NCI-H1105 treated with DMSO at 0.1 percent for 48 hours (cell line): ENCODE measurements at regions not wholly inside any gene's neighbourhood (a gene's known extent, or its start where the extent isn't known, plus 50 kb on each side); places are given as distances from the start of the nearest gene placed in this dataset.

Experiments
- DNase-seq: peaks from one replicate; lab custom pipeline; 2025; lab: John Stamatoyannopoulos, UW

DNA sequence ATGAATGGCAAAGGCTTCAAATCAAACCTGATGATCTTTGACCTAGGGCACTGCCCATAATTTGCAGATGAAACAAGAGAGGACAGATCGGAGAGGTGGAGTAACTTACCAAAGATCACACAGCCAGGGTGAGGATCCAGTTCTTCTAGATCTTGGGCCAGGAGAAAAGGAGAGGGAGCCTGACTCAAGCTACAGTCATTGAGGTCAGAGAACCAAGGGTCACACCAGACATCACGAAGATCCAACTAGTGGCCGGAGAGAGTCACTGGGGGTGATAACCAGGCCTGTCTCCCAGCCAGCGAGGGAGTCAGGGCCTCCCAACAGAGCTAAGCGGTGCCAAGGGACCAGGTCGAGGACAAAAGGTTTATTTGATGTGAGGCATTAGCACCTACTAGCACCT lies 115.0 kb downstream of the RIPK4 start:
- no peak for DNase-seq

DNA sequence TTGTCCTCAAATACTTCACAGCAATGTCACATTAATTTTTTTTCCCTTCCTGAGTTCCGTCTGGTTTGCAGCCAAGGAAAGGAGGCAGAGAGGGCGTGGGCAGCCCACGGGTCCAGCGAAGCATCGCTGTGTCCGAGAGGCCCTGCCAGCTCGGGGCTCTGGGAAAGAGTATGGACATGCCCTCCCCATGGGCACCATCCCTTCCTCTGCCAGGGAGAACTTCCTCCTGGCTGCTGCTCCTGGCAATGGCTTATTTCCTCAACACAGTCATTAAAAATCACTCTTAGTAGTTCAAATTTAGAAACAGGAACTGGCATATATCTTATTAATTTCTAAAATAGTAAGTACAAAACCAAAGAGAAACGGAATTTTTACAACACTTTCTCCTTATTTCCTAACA lies 115.4 kb downstream of the RIPK4 start:
- no peak for DNase-seq

DNA sequence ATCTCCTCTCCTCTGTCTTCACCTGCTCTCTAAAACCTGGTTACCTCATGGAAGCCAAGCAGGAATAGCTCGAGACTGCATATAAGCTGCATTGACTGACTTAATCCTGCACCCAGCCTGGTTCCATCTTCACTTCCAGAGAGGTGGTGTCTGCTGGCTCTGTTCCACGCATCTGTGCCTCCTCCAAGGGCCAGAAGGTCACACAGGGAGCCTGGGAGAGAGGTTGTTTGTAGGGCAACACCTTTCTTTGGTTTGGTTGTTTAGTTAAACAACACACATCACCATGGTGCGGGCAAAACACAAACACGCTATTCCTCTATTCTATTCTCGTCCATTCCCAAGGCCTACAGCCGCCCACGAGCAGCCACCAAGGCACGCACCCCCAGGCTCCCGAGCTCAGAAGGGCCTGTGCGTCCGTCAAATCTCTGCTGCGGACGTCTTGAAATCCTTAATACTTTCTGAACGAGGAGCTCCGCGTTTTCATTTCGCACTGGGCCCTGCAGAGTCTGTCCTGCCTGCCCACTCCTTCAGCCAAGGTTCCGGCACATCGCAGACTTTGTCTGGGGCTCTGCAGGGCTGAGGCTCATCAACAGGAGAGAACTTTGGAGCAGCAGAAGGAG lies 116.2 kb downstream of the RIPK4 start:
- no peak for DNase-seq

DNA sequence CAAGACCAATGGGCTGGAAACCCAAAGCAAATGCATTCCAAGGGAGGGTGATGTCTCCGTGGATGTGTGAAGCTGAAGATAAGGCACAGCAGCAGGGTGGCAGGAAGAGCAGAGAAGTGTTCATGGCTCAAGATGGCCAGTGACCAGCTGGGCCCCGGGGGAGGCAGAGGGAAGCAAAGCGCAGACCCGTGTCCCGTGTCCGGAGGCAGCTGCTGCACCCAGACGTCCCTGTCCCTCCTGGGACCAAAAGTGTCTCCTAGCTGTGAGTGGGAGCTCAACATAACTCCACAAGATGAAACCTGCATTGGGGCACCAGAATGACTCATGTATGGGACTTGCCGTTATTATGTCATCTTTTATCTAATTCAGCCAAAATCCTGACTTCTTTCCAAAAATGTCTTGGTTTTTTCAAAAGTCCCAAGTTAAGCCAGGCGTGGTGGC lies 118.2 kb downstream of the RIPK4 start:
- DNase-seq, result no peak

DNA sequence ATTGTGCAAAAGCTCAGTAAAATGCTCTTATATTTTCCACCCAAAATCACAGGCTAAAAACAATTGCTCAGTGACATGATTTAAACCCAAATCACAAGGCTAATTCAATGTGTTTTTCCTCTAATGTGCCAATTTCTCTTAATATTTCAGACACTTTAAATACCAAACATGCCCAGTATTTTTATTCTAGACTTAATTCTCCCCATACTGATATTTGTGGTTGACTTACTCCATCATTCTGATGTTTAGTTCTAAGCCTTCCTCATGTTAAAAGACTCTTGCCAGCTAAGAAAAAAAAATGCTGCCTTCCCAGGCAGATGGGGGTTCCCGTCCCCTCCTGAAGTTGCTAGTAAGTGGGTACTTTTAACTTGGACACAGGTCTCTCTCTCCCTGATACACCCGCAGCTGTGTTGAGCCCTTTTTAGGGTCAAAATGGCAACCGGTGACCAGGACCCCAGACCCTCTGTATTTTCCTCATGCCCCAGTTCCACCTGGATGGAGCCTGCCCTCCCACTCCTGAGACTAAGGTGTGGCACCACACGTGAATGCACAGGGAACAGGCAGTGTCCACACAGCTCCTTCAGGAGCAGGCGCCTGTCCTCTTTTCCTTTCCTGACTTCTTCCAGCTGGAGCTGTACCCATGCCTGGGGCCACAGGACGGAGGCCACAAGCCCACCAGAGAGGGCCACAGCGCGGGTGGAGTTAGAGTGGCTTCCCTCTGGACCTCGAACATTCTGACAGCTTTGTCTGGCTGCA lies 118.9 kb downstream of the RIPK4 start:
- no peak for DNase-seq

DNA sequence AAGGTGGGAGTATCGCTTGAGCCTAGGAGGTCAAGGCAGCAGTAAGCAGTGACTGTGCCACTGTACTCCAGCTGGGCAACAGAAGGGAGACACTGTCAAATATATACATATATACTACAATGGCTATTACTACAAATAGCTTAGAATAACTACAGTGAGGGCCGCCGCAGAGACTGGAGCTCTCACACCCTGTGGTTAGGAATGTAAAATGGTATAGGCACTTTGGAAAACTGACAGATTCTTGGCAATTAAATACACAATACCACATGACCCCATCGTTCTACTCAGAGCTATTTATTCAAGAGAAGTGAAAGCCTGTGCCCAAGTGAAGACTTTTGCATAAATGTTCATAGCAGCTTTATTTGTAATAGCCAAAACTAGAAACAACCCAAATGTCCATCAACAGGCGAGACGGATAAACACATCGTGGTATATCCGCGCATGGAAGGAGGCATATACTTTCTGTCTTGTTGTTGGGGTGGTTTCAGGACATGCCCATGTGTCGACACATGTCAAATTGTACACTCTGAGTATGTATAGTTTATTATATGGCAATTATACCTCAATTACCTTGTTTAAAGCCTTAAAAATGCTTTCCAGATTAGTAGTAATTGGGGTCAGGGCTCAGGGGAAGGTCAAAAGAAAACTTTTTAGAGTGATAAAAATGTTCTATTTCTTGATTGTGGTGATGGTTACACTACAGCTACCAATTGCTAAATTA lies 123.4 kb downstream of the RIPK4 start:
- DNase-seq, result no peak

DNA sequence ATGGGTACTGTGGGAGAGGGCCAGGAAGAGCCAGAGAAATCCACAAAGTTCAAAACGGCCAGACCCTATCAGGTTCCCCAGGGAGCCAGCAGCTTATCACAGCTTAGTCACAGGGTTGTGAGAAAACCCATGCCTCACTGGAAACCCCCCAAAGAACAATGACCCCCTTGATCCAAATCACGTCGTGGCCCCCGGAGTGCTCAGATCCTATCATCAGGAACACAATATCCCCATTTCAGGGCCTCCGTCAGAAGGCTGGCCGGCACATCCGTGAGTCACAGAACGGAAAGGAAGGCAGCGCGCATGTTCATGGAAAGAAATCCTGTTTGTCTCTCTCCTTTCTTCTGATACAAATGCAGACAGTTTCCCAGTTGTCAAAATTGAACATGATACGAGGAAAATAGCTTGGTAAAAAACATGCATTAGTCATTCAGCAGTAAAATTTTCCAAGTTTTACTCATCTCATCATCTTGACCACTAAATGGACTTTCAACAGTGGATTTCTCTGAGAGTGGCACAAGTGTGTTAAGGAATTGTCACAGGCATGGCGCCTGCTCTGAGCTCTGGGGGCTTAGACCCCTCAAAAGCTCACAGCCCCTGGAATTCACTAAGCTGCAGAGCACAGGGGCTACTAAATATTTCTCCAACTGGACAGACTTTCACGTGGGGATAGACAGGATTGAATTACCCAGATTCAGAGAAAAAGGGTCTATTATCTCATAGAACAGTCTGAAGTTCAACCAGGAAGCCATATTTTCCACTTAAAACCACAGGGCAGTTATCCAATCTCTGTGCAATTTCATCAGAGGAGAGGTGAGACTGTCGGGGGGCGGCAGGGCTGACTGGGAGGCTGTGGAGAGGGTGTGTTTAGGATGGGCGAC lies 124.8 kb downstream of the RIPK4 start:
- DNase-seq, result no peak

DNA sequence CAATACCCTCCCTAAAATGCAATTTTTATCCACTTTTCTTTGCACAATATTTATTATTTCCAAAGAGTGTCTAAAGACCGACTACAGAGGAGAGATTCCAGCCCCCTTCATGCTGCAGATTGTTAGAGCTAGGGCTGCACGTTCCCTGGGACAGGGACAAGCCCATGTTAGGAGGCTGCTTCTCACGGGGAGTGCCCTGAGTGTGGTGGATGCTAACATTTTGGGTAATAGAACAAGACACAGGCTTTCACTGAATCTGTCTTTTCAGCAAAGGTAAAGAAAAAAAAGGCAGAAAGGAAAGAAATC lies 125.4 kb downstream of the RIPK4 start:
- no peak for DNase-seq

DNA sequence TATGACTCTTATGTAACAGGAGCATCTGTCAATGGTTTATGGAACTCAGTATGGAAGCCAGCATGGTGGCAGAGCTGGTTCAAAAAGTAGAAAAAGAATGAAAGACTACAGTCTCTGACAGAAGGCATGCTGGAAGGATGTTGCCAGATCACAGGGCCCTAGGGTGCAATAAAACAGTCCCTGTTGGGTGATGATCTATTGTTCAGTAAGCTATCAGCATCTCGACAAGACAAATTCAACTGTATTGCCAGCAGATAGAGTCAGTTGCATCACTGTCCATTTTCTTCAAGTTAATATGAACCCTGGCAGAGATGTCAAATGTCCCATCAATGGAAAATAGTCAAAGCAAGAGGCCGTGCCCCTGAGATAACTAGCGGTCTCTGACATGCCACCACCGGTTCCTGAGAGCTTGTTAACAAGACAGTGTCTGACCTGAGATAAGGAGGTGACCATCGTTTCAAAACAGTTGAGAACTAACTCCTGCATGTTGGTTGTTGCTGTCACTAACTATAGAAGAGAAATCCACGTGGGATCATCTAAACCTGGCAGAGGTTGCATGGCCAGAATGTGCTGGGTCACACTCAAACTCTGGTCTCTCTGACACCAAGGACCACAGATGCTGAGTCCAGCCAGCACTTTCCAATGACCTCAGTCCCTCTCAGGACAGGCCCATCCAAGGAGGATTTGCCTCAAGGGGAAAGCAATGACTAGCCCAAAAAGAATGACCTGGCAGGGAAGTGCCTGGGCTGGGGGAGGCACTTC lies 125.9 kb downstream of the RIPK4 start:
- no peak for DNase-seq

DNA sequence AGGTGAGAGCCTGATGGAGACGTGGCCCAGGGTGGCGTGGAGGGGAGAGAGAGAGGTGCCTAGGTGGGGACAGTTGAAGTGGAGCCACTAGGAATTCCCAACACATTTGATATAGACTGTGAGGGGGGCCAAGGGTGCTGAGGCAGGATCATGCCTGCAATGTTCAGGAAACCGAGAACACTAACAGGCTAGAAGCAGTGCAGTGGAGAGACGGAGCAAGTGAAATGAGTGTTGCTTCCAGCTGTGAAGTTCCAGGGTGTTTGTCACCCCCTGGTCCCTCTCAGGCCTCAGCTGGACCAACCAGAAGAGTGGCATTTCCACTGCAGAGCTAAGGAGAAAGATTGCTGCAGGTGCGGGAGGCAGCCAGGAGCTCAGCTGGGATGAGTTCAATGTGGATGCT lies 127.1 kb downstream of the RIPK4 start:
- no peak for DNase-seq

DNA sequence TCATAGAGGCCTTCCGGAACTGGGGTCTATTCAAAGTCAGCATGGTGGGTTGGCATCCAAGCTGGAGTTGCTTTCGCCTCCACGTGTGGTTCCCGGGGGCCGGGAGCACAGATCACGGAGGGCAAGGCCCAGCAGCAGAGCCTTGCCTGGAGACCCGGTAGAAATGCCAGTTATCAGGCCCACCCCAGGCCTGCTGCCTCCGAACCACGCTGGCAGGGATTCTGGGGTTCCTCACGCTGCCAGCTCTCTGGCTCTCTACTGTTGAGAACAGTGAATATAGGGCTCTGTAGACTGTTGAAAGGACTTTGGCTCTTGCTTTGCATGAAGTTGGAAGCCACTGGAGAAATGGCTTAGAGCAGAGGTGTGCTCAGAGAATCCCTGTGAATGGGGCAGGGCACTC lies 127.5 kb downstream of the RIPK4 start:
- DNase-seq, result no peak

DNA sequence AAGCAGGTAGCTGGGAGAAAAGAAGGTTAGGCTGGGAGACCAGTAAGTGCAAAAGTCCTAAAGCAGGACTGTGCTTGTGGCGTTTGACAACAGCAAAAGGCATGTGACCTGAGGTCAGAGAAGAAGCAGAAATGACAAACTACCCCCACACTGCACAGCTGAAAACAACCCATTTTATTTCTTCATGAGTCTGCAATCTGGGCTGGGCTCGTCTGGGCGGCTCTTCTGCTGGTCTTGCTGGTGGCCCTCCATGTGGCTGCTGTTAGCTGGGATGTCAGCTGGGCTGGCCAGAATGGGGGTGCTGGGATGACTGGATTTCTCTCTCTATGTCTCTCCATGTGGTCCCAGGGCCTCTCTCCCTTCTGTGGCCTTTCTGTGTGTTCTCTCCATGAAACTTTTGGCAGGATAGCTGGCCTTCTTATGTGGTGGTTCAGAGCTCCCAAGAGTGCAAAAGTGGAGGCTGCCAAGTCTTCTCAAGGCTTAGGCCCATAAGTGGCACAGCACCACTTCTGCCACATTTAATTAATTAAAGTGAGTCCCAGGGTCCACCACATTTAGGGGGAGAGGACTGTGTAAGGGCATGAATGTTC lies 128.6 kb downstream of the RIPK4 start:
- no peak for DNase-seq

DNA sequence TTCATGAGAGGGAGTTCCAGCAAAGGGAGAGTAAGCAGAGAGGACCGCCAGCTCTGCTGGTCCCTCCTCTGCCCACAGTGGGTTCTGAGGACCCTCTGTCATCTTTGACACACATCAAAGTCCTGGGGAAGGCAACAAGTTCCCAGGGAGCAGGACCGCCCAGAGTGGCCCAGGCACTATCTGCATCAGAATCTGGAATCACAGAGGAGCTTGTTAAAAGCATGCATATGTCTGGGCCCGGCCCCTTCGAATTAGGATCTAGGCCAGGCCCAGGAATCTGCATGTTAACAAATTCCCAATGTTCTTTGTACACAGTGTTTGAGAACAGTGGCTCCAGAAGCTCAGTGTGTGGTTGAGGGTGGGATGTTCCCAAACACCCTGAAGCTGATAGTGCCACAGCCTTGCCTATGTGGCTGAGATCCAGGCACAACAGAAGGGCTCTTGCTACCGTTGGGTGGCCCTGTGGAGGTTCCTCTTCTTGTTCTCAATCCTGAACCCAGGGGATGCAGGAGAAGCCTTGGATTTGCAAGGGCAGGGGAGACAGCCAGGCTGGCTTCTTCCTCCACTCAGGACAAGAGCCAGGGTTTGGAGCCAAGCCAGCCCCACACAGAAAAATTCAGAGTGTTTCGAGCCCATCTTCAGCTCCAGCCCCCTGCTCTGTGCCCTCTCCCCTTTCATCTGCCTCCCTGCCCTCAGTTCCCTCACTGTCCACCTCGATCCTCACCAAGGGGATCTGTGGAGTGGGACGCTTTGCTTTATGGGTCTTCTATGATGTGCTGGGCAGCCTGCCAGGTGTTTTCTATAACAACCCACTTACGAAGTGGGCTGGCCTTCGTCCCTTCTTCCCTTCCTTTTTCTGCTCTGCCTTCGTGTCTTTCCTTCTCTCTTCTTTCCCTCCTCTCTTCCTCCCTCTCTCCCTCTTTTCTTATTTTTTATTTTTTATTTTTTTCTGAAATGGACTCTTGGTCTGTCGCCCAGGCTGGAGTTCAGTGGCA lies 129.0 kb upstream of the TMPRSS2 start:
- DNase-seq, result peak; percentile 70

DNA sequence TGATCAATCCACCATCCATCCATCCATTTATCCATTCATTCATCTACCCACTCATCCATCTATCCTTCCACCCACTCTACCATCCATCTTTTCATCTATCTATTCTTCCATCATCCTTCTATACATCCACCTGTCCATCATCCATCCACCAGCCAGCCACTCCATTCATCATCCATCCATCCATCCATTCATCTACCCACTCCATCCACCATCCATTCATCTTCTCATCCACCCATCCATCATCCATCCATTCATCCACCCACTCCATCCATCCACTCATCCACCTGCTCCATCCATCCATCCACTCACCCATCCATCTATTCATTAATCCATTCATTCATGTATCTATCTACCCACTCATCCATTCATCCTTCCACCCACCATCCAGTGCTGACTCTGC lies 127.9 kb upstream of the TMPRSS2 start:
- DNase-seq, result no peak

DNA sequence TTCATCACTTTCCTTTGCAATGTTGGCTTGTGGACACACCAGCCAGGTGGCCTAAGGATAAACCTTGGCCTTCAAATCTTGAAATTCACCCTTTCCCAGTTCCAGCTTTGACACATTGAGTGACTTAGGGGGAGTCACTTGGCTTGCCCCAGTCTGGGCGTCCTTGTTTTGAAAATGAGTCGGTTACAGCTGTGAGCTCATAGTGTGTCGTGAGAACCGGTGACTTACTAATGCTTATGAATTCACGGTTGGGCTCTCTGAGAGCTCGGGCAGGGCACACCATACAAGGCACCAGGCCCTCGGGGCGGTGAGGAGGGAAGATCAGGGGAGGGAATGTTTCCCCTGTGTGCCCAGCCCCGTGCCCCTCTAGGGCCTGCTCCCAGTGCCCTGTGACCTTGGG lies 126.9 kb upstream of the TMPRSS2 start:
- no peak for DNase-seq

DNA sequence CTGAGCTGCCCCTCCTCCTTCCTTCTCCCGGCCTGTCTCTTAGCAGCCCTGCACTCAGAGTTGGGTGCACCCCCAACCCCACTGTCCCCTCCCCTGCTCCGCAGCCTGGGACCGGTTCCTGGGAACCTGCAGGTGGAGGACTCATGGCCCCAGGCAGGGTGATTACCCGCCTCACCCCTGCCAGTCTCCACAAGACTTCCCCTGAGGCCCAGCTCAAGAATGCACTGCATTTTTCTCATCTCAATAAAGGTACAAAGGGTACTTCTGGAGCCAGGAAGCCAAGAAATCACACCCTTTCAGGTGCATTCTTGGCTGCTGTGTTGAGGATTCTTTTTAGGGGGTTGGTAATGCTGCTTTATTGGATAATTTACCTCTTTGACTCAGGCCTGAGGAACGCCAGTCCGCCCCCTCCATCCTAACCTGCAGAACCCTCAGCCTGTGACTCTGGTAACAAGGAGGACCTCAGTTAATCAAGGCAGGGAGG lies 126.3 kb upstream of the TMPRSS2 start:
- DNase-seq, result no peak

DNA sequence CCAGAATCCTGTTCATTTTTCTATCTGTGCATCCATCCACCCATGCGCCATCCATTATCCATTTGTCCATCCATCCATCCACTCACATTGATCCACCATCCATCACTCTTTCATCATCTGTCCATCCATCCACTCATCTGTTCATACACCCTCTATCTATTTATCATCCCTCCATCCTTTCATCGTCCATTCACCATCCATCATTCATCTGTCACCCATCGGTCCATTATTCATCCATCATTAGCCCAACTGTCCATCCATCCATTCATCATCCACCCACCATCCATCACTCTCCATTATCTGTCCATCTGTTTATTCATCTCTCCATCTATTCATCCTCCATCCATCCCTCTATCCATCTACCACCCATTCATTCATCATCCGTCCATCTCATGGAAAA lies 125.7 kb upstream of the TMPRSS2 start:
- no peak for DNase-seq

DNA sequence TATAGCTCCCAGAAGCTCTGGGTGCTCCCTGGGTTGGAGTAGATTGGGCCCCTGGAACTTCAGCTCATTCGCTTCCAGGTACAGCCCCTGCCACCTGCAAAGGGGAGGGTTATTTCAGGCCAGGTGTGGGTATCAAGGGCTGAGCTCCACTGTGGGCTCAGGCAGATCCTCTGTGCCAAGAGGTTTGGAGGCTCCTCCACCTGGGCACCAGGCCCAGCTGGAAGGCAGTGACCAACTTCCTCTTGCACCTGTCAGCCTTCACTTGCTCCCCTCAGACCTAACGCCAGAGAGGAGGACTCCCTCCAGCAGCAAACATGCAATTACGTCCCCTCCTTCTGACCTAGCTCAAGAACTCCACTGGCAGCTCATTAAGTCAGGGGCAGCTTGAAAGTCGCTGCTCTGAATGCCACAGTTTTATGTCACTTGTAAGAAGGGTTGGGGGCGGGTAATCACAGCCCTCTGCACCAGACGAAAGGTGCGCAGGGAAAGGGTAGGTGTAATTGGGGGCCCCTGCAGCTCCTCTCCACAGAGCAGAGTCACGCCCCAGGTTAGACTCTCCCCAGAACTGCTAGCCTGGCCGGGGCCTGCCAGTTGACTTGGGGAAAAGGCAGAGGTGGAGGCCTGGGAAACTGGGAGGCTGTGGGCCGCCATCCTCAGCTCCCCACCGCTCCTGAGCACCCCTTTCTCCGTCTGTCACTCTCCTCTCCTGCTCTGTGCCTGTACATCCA lies 125.0 kb upstream of the TMPRSS2 start:
- peak; percentile 60 for DNase-seq
